Stimulated activated CD4-positive, alpha-beta T cell treated with anti-CD3 and anti-CD28 coated beads, Interleukin-12 subunit alpha, Interleukin-12 subunit beta, amount 100 ng/mL, for 48 hours (primary cell): ENCODE measurements at regions not wholly inside any gene's neighbourhood (a gene's known extent, or its start where the extent isn't known, plus 50 kb on each side); places are given as distances from the start of the nearest gene placed in this dataset.
"Not testable (repeated sequence)": the region's sequence is repeated elsewhere in the genome, so short reads cannot be mapped to it uniquely, and the experiment has no call there.

Experiments
- DNase-seq, 3 donors: peaks; one replicate each; pipeline ENCODE4 v3.0.0-alpha.2; 2020; ENCODE audit warnings: low read depth in 2 of 3, low spot score in 1 of 3

DNA sequence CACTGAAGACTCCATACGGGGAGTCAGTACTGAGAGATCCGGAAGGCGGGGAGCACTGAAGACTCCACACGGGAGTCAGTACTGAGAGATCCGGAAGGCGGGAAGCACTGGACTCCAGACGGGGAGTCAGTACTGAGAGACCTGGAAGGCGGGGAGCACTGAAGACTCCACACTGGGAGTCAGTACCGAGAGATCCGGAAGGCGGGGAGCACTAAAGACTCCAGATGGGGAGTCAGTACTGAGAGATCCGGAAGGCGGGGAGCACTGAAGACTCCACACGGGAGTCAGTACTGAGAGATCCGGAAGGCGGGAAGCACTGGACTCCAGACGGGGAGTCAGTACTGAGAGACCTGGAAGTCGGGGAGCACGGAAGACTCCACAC, 77.2 kb downstream of the DLL1 start:
- DNase-seq, result not testable (repeated sequence)

DNA sequence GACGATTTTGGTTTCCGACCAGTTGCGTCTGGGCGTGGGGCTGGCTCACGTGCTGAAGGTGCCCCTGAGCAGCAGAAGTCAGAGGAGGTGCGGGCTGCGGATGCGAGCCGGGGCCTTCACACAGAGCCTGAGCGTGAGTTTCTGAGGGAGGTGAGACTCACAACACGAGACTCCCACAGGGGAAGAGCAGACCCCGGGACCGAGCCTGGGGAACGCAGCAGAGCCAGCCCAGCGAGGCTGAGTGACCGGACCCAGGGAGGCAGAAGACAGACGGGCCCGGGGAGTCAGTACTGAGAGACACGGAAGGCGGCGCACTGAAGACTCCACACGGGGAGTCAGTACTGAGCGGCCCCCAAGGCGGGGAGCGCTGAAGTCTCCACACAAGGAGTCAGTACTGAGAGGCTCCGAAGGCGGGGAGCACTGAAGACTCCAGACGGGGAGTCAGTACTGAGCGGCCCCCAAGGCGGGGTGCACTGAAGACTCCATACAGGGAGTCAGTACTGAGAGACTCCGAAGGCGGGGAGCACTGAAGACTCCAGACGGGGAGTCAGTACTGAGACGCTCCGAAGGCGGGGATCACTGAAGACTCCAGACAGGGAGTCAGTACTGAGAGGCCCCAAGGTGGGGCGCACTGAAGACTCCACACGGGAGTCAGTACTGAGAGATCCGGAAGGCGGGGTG, 77.8 kb downstream of the DLL1 start:
- DNase-seq, result no peak

DNA sequence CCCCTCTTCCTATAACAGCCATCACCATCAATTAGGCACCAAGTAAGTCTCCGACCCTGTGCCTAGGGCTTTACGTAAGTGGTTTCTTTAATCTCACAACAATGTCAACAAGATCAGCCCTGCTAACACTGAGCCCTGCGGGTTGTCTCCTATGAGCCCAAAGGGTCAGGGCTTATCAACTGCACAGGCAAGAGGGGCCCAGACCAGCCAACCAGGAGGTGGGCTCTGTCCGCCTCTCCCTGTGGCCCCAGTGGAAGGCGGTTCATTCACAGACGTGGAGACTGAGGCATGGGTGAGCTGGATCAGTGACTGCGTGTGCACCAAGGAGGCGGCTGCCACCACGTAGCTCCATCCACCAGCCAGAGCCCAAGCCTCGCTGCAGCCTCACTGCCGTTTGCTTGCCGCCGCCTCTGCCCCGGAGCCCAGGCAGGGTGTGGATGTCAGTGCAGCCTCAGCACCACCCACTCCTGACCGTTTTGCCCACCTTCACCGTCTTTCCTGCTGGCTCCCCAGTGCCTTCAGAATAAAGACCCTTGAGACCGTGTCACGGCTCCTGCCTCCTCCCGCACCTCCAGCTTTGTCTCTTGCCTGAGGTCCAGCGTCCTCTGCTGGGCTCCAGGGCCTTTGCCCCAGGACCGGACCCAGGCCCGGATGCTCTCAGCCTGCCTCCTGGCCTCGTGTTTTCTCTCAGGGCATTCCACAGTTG, 78.7 kb downstream of the DLL1 start:
- DNase-seq, result no peak

DNA sequence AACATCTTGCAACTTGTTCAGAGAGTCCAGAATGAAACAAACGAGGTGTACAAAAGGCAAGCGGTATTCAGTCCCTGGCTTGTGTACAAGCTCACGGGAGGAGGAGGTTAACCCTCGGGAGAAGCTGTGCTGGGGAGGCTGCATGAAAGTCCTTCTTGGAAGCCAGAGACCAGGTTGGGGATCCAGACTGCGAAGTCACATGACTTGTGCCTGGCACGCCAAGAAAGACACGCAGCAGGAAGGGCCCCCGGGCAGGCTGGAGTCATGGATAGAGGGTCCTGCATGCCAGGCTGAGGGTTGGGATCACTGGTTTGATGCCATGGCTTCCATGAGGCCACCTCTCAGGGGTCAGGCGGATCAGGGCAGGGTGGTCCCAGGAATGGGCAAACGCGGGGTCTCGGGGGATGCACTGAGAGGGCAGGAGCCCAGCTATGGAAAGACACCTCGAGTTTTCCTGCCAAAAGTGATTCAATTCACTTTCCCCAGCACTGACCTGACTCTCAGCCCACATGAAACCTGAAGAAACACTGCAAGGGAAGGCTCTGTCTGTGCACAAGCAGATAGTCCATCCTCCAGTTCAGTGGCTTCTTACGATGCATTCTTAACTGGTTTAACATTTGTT, 79.4 kb downstream of the DLL1 start:
- no peak for DNase-seq

DNA sequence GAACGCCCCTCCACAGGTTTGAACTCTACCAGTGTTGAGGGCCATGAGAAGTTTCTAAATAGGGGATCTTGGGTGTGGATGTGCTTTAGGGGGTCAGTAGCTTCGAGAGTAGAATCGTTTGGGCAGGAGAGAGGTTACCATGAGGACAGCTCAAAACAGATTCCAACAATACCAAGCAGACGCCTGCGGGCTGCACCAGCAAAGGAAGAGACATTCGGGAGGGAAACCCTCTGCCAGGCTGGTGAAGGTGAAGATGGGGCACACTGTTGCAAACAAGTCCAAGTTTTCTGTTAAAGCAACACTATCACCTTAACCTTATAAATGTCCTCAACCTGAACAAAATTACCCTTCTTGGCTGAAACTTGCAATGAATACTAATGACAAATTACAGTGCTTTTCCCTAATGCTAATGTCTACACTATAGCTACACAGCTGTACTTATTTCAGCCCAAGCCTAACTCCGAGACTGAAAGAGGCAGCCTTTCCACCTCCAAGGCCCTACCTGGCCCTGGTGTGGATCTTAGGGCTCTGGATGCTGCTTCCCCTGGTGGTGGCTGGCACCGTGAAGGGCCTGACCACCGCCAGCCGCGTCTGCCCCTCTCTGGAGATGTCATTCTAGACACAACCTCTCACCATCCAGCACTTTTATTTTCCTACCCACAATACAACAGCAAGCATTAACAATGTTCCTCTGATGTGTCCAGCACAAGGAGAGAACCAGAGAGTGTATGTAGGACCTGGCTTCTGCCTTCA, 80.1 kb downstream of the DLL1 start:
- no peak for DNase-seq

DNA sequence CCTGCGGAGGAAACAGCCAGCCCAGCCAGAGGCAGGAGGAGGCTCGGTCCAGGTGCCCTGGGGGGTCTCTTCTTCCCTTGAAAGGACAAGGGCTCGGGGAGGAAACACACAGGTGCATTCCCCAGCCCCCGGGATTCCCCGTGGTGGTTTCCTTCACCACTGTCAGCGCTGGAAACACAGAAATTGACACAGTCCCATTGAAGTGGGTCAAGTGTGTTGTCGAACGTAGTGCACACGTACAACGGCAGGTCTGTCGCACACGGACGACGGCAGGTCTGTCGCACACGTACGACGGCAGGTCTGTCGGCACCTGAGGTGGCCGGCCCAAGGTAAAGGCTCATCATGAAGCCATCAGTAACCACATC, 80.9 kb downstream of the DLL1 start:
- DNase-seq, result no peak

DNA sequence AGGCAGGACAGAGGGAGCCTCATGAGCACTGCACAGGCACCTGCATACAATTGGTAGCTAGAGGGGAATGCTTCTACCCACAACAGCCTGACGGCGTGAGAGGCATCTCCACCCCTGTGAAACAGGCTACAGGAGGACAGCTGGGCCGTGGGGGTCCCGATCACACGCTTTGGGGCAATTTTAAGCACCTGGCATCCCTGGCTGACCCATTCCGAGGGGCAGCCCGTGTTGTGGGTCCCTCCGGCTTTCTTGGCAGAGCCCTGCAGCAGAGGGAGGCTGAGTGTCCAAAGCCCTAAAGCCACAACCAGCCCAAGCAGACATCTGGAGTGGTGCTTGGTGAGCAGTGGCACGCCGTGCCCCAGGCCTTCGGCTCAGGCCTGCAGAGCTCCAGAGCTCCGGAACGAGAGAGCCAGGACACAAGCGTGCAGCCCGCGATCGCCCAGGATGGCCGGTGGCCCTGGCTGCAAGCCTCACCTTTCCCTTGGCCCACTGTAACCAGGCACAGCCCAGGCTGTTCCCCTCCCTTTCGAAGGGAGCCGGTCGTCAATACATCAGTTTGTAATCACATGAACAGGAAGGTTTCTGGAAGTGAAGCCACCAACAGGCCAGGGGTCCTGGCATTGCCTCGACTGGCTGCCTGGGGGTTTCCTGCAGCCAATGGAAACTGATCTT, 81.4 kb downstream of the DLL1 start:
- no peak for DNase-seq

DNA sequence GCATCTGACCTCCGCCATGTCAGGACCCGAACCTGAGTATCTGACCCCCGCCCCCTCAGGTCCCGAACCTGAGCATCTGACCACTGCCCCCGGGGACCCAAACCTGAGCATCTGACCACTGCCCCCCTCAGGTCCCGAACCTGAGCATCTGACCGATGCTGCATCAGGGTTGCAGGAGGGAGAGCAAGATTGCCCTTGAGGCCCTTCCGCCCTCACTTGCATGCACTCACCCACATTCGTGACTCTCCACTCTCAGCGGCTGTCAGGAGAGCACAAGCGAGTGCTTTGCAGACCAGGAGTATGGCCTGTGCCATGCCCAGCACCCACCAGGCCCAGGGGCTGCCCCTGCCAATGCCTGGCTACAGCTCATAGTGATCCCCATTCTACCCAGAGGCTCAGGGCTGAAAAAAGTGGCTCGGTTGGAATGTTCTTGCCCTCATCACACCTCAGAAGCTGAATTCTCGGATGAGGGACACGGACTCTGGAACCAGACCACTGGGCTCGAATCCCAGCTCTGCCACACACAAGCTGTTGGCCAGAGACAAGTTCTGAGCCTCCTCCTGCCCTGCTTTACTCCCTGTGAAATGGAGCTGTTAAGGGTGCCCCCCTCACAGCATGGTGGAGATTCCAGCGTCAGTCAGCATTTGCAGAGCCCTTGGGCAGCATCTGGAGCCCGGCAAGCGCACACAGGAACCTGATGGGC, 82.1 kb downstream of the DLL1 start:
- no peak for DNase-seq

DNA sequence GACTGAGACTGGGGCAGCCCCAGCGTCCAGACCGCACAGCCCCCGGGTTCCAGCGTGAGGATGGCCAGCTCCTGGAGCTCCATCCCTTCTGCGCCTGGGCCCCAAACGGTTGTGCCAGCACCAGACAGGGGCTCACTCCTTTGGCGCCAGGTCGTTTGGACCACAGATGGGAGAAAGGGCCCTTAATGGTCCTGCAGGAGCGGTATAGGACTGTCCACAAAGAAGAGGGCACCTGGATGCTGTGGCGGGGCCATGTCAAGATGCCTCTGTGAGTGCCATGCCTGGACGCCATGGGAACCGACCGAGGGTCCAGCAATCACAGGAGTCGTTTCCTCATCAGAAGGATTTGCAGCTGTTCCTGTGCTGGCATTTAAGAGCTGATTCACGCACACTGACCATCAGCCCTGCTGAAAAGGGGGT, 82.7 kb downstream of the DLL1 start:
- no peak for DNase-seq

DNA sequence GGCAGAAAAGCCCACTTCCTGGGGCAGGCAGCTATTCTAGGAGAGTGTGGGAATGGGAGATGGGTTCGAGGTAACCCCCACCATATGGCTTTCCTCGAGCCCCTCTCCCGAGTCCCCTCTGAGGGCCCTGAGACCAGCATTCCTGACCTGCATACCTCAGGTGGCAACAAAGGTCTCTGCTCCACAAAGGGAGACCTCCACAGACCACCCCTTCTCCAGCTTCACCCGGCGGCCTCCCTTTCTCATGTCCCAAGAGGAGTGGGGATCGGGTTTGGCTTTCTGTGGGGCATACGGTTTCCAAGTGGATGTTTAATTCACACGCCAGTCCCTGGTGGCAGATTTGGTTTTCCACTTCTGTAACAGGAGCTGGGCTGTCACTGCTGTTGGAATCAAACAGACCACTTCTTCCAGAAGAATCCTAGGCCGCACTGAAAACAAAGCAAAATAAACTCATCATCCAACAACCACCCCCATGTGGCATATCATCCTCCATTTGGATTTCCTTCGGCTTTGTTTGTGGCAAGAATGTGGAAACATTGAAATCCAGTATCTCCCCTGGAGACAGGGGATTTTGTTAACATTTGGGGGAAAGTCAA, 83.2 kb downstream of the DLL1 start:
- DNase-seq, result no peak

DNA sequence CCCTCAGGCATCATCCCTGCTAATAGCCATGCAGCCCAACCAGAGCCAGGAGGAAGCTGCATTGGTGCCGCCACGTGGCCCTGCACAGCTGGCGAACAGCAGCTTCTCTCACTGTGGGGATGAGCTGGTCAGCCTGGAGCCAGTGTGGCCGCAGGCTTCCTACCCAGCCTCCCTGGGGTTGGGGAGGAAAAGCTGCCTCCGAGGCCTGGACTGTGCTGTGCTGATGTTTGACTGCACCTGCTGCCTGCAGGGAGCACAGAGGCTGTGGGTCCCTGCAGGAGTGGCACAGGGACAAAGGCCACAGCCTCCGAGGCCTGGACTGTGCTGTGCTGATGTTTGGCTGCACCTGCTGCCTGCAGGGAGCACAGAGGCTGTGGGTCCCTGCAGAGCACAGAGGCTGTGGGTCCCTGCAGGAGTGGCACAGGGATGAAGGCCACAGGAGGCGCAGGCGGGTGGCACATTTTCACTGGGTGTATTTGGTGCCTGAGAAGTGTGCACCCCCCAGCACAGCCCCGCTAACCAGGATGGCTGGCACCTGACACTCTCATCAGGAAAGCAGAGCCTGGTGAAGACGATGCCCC, 83.9 kb downstream of the DLL1 start:
- DNase-seq, result no peak

DNA sequence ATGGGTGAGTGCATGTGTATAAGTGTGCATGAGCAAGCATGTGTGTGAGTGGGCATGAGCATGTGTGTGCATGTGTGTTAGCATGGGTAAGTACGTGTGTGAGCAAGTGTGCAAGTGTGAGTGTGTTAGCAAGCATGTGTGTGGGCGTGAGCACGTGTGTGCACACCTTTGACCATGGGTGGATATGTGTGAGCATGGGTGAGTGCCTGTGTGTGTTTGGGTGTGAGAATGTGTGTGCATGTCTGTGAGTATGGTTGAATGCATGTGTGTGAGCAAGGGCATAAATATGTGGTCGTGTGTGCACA, 84.6 kb downstream of the DLL1 start:
- DNase-seq, result no peak

DNA sequence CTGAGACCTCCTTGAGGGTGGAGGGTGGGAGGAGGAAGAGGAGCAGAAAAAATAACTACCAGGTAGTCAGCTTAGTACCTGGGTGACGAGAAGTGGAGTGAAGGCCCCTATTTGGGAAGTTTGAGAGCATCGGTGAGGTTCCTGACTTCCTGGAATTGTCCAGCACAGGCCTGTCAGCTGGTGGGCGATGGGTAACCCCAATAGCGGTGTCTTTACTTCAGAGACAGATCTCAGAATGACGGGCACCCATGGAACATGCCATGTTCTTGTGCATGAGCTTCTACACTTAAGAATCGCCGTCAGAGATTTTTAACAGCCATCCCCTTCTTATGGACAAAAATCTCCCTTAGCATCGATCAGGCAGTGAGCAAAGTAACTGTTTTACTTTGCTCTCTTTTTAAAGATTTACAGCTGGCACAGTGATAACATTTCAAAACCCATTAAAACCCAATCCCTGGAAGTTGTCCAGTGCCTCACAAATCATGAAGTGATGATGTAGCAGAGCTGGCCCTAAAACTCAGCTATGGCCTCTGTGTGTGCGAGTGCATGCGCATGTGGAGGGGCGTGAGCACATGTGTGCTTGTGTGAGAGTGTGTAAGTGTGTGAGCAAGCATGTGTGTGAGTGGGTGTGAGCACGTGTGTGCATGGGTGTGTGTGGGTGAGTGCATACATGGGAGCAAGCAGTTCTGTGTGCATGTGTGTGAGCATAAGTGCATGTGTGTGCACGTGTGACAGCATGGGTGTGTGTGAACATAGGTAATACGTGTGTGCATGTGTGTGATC, 85.2 kb downstream of the DLL1 start:
- no peak for DNase-seq

DNA sequence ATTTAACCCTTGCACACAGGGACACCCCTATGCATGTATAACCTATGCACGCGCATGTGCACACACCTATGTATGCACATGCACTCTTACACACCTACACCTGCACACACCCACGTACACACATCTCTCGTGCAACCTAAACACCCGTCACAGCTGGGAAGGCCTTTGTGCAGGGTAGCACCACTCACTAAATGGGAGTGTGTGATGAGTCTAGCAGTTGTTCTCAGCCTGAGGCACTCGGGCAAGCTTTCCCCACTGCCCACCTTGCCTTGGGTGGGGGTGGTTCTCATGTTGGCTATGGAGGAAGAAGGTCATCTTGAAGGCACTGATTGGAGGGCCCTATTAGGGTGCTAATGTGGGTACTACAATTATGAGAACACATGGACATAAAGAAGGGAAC, 85.8 kb downstream of the DLL1 start:
- DNase-seq, result no peak

DNA sequence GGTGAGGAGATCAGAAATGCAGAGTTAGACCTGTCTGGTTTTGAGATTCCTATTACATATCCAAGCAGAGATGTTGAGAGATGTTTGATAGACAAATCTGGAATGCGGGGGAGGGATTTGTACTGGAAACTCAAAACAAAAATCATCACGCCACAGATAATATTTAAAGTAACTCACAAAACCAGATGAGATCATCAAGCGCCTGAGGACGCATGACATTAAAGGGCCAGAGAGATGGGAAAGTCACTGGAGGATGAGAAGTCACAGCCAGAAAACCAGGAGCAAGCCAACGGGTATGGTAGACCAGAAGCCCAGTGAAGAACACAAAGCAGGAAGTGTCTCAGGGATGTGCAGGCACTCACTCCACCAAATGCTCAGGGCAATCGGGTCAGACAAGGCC, 87.7 kb downstream of the DLL1 start:
- no peak for DNase-seq

DNA sequence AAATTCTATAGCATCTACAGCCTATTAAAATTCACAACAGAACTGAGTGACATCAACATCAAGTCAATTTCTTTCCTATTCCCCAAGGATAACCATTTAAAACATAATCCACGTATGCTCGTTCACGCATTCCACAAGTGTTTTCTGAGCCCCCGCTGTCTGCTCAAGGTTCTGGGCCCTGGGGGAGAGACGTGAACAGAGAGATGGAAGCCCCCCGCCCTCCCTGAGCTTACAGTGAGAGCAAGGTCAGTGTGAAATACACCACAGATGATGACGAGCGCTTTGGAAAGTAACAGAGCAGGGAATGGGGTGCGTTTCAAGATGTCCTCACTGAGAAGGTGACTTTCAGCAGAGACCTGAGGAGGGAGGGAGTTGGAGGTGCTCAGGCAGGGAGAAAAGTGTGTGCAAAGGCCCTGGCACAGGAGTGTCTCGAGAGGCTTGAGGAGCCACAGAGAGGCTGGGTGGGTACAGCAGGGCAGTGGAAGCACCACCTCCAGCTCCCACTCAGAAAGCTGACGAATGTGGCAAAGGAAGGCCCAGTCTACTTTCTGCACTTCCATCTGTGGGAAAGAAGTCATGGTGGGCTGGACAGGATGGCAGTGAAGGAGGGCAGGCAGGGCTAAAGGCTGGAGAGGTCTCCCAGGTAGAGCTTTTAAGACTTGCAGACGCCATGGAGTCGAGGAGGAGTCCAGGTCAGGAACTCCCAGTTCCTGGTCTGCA, 88.3 kb downstream of the DLL1 start:
- DNase-seq, result no peak

DNA sequence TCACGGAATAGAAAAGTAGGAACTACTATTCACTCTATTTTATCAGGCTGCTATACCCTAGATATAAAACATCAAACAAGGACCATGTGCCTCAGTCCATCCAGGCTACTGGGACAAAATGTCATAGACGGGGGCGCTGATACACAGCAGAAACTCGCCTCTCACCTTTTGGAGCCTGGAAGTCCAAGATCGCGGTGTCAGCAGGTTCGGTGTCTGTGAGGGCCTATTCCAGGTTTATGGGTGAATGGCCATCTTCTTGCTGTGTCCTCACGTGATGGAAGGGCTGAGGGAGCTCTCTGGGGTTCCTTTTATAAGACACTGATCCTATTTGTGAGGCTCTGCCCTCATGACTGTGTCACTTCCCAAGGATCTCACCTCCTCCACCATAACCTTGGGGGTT, 89.5 kb downstream of the DLL1 start:
- no peak for DNase-seq

DNA sequence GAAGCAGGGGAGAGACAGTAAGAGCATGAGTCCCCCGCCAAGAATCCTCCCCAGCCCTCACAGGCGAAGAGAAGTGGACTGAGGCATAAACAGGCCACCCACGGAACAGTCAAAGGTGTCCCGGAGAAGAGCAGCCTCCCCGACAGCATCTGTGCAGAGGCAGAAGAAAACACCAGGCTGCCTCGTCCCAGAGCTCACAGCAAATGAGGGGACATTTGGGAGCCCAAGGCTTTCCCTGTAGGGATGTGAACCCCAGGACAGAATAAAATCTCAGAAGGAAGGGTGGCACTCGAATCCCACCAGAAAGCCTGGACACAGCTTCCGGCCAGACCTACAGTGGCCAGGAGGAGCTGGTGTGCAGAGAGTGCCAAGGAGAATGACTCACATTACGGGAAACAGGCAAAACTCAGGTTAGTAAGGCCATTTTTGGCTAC, 90.4 kb downstream of the DLL1 start:
- no peak for DNase-seq

DNA sequence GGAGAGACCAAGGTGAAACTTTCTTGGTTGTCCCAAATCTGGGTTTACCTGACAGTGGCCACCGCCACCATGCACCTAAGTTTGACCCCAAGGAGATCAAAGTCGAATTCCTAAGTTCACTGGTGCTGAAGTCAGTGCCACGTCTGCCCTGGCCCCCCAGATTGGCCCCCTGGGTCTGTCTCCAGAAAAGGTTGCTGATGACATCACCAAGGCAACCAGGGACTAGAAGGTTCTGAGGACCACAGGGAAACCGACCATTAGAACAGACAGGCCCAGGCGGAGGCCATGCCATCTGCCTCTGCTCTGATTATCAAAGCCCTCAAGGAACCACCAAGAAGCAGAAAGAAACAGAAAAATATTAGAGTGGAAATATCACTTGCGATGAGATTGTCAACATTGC, 91.2 kb downstream of the DLL1 start:
- no peak for DNase-seq
